GM19035 (cell line): ENCODE measurements at regions not wholly inside any gene's neighbourhood (a gene's known extent, or its start where the extent isn't known, plus 50 kb on each side); places are given as distances from the start of the nearest gene placed in this dataset.
"Not testable (repeated sequence)": the region's sequence is repeated elsewhere in the genome, so short reads cannot be mapped to it uniquely, and the experiment has no call there.

Experiments
- ATAC-seq: cut with Tn5 transposase; IDR thresholded peaks from one replicate; pipeline ENCODE4 v1.9.1; 2021; ENCODE audit not compliant: unreplicated experiment

DNA sequence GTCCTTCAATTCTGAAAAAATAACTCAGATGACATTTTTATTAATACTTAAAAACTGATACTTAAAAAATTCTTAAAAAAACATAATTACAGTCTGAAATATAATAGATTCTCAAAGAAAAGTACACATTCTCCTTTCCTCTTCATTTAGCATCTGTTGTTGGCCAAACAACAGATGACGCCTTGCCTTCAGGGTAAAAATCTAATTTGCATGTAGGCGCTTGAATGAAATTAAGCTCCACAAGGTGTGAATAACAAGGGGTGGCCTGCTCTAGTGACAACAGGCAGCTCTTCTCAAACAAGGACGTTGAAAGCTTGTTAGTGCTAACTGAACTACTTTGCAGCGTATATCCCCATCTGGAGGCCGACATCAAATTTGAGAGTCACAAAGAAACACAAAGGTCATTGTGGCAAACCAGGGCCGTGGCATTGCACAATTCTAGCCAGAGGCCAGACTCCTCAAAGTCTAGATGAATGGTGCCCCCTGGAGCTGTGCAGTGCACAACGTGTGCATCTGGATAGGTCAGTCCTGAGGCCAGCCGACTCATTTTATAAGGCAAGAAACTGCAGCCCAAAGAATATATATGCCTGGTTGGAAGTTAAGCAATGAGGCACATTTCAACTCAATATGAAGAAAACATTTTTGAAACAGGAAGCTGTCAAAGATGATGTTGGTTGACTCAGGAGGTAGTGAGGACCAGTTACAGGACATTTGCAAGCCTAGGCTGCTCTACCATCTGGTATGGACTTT lies 459.2 kb upstream of the RUNX1 start:
- ATAC-seq, result no peak

DNA sequence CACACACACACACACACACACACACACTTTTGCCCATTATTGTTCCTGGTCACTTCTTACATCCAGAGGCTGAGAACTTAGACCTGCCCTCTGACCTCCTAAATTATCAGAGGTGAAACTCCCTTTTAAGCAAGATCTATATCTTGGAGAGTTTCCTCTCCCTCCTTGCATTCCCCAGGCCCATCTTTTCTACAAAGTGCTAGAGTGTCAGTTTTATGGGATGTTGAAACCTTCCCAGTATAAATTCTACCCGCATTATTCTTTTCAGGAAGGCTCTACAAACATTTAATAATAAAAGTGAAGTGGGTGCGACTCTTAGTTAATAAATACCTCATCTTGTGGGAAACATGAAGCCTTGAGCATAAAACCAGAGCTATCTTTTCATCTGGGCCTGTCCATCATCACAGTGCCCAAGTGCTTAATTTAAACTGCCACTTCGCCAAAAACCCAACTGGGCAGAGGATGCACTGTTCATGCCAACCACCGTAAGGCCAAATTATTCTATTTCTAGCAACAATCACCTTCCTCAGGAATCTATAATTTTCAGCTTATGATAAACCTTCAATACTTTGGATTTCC lies 458.2 kb upstream of the RUNX1 start:
- ATAC-seq, result no peak

DNA sequence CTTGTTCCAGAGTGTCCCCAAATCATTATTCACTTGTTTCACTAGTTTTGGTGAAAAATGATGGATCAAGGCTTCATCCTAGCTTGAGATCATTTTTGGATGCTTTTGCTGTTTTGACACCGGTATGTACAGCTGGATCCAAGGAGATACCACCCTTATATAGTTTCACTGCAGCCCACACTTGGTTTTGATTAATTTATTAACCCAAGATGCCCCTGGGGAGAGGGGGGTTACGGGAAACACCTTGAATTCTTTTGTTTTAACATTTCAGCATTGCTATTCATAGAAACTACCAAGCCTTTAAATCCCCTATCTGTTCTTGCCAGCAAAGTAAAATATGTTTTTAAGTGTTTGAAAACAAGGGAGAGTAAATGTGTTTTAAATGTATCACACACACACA lies 457.7 kb upstream of the RUNX1 start:
- ATAC-seq, result no peak

DNA sequence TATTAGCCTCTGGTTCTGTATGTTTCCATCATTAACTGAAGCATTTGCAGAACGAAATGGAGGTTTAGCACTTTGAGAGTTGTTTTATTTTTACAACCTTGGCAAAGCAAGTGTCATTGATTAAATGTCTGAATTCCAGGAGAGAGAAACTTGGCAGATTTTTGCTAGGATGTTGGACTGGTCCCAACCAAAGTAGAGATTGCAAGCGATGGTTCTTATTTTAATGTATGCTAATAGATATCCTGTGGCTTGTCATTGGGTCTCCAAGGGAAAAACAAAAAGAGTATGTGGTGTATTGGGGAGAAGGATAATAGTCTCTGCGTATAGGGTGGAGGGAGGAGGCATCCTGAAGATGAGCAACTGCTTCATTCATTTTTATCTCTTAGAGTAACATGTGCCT lies 457.2 kb upstream of the RUNX1 start:
- no peak for ATAC-seq

DNA sequence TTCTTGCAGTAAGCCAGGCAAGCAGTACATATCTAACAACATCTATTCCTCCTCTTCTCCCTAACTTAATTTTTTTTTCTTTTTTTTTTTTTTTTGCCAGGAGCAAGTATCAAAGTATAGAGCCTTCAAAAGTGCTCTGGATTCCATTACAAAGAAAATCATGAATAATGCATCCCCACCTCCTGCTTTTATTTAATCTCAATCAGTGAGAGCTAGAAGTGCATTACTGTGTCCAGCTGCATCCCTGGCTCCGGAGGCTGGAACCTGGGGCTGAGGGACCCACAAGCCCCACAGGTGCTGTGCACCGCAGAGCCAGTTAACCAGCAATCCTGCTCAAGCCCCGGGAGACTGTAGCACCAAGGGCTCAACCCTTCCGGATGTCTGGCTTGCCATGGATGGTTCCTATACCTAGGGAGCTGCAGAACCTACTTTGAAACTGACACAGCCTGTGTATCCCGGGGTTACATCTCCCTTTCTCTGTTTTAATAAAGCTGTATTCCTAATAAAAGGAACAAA lies 455.9 kb upstream of the RUNX1 start:
- ATAC-seq, result no peak

DNA sequence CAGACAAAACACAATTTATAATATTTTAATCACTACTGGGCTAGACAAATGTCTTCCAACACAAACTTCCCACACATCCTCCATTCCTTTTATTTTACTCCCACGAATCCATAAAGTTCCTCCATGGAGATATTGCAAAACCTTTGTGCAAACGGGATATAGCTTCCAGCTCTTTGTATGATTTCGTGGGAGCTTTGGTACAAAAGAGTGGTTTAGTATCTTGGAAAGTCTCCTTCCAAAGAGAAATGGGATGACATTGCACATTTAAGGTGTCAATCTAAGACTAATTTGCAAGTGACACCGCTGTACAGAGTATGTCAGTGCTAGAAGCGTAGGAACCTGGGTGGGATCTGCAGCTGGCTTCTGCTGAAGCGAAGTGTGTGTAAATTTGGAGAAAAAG lies 455.2 kb upstream of the RUNX1 start:
- ATAC-seq, result no peak

DNA sequence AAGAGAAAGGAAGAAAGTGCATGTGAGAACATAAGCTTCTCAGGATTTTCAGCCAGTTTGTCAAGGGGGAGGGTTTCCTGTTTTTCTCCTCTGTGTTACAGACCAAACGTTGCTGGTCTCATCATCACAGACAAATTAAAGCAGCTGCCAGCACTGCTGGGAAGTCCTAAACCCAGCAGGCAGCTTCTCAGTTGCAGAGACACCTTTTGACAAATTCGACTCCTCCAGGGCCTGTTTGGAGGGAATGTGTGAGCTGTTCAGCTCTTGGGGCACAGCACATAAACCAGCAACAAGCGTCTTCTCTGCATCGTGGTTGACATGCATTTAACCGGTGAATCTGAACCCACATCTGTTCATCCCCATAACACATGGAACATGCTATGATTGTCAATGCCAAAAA lies 454.6 kb upstream of the RUNX1 start:
- no peak for ATAC-seq

DNA sequence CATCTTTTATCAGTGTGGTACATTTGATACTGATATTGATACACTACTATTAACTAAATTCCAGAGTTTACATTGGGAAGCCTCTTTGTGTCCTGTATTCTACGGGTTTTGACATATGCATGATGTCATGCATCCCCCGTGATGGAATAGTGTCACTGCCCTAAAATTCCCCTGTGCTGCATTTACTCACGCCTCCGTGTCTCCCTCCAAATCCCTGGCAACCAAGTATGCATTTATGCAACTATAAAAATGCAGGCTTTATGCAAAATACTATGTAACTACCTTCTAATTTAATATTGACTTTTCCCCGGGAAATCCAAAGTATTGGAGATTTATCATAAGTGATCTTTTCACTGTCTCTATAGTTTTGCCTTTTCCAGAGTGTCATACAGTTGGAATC lies 453.7 kb upstream of the RUNX1 start:
- no peak for ATAC-seq

DNA sequence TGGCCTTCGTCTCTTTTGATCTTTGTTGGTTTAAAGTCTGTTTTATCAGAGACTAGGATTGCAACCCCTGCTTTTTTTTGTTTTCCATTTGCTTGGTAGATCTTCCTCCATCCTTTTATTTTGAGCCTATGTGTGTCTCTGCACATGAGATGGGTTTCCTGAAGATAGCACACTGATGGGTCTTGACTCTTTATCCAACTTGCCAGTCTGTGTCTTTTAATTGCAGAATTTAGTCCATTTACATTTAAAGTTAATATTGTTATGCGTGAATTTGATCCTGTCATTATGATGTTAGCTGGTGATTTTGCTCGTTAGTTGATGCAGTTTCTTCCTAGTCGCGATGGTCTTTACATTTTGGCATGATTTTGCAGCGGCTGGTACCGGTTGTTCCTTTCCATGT lies 448.4 kb upstream of the RUNX1 start:
- not testable (repeated sequence) for ATAC-seq

DNA sequence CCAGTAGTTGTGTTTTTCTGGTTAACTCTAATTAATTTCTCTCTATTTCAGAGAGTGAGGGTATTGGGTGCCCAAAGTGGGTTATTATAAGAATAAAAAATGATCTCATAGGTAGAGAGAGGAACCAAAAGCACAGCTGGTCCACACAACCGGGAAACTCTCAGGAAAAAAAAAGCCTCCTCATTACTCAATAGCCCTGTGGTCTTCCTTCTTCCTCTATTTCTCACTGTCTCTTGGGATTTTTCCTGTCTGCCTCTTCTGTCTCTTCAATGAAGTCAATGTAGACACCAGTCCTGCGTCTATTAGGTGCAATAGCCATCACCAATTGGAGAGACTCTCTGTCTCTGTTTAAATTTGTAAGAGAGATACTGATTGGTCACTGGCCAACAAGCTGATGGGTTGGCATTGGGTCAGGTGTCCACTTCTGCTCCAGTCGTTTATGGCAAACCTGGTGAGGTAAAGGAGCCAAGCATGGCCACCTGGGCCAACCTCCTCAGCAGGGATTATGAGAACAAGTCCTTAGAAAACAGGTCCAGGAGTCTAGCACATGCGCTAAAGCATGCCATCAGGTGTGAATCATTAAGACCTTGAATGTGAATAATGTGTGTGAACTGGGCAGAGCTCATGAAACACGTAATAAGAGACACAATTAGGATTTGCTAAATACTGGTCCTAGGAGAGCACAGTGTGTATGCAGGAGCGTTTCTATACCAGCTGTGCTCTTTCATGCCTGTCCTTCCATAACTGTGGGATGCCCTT lies 443.0 kb upstream of the RUNX1 start:
- no peak for ATAC-seq

DNA sequence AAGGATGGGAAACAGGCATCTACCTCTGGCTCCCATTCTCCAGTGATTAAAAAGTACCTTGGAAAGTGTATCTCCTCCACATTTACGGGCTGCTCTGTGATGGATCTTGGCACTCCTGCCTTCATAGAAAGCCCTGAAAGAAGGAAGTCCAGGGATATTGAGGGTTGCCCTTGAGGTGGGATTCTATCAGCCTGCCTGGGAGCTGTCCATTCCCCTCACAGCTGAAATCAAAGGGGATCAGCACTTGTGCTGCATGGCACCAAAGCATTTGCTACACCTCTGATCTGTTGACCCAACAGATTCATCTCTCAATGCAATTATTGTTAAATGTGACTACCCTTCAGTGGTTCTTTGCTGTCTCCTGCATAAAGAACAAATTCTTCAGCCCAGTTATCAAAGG lies 442.0 kb upstream of the RUNX1 start:
- ATAC-seq, result no peak

DNA sequence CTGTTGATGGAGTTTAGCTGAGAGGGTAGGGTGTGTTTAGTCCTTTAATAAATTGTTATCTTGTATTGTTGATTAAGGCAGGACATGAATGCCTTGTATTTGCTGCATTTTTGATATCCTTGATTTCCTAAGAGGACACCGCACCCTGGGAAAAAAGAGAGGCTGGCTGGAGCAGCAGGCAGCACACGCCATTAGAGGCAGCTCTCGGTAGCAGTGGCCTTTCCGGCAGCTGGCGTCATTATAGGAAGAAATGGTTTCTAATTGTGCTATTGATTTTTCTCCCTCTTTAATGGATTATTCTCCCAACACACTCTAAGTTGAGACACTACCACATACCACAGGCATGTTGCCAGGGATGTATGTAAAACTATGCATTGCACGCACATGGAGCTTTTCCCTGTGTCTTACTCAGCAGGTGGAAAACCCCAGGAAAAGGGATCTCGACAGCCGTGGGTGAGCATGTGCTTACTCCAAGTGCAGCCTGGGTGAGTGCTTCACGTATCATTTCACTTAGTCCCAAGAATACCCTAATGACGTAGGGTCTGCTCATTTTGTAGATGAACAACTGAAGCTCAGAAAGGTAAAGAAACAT lies 440.4 kb upstream of the RUNX1 start:
- ATAC-seq, result no peak

DNA sequence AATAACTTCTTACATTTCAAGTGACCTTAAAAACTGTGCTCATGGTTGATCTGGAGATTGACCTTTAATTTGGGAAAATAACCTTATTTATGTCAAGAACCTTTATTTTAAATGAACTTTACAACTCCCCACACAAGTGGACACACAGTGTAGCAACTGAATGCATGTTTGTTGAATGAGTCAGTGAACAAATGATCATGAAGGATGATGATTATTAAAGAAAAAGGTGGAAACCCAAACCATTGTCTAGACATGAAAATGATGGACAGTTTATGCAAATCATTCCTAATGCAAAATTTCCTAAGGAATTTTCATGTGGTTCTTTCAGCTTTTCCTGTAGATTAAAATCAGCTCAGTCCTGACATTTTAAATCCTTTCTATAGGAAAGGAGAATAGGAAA lies 439.8 kb upstream of the RUNX1 start:
- no peak for ATAC-seq

DNA sequence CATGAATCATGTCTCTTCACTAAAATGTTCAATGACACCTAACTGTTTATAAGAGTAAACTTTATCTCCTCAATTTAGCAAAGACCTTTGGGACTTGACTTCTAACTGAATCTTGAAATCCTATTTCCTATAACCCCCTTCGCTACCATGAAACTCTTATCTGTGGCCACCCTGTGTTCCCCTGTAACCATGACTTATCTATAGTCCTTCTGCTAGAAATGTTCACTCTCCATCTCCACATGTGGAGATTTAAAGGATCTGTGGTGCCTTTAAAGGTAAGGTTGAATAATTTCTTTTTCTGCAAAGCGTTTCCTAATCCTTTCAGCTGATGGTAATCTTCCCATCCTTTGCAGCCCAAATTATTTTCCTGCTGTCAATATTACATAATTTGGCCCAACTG lies 436.3 kb upstream of the RUNX1 start:
- ATAC-seq, result no peak

DNA sequence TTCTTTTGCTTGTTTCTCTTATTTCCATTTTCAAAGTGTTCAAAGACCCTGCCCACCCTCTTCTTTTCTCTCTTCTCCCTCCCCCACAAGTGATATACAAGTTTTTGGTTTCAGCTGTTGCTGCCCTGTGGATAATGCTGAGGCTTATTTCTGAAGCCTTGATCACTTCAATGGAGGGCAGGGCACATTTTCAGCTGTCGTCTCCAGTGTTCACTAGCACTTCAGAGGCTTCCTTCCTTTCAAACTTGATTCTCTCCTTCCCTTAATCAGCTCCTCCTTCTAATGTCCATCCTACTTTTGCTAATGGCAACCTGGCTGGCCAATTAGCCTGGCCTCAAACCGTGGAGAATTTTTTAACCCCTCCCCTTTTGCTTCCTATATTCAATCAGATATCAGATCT lies 435.7 kb upstream of the RUNX1 start:
- ATAC-seq, result no peak

DNA sequence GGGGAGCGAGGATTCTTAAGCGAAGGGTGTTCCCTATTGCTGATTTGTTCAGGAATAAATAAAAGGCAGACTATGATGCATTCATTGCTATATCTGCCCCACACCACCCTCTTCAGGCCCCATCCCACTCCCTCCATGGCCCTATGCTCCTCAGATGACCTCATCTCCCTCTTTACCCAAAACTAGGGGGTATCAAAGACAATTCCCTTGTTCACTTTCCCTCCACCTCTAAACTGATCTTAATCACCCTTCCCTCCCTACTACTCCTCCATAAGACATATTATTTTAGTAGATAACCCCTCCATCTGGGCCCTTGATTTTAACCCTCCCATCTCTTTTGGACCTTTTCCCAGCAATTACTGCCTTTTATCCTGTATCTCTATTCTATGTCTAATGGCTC lies 434.9 kb upstream of the RUNX1 start:
- ATAC-seq, result no peak

DNA sequence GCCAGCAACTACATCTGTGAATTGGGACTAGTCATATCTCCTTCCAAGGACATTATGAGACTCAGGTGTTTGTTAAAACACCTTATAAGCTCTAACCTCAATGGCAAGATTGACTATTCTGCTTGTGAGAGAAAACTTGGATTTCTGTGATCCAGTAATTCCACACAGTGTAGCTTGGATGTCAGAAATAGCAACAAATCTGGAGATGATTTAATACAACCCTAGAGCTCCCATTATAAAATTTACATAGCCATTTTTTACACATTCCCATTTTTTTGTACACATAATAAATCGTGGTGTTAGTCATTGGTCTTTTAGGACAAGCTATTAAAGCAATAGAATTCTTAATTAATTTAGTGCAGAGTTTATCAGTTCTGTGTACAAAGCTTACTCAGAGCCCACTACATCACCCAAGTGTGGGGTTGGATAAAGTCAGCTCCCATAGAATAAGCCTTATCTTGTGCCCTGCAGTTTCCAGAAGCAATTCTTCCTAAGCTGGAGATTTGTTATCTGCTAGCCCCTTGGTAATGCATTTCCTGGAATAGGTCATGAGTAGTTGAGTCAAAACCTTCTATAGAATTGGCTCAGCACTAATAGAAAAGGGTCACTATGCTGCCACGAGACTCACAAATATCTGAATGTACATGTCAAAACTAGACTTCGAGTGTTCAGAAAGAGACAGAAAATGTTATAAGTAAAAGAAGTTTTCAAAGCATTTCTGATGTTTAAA lies 434.0 kb upstream of the RUNX1 start:
- ATAC-seq, result no peak

DNA sequence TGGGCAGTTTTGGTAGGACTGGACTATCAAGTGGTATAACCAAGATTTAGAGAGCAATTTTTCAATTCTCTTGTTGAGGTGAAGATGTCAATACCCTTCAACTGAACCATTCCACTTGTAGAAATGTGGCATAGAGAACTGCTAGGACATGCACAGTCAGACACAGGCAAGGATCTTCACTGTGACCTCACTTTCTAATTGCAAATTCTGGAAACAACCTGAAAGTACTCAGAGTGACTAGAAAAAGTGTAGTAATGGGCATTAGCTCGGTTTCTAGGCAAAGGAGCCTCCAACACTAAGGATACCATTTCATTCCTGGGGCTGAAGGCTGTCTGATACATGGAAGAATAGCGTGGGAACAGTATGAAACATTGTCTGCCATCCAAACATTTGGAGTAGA lies 433.0 kb upstream of the RUNX1 start:
- no peak for ATAC-seq

DNA sequence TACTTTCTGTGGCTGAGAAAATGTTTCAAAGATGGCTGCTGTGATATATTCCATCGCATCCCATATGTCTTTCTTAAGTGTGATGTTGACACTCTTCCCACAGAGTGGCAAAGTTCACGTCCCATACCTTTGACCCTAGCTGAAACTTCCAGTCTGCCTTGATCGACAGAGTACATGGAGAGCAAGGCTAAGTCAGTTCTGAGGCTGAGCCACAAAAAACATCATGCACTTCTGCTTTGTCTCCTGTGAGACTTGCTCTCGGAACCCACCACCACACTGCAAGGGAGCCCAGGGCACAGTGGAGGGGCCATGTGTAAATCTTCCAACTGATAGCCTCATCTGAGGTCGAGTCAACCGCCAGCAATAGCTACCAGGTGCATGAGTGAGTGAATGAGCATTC lies 431.9 kb upstream of the RUNX1 start:
- ATAC-seq, result no peak

DNA sequence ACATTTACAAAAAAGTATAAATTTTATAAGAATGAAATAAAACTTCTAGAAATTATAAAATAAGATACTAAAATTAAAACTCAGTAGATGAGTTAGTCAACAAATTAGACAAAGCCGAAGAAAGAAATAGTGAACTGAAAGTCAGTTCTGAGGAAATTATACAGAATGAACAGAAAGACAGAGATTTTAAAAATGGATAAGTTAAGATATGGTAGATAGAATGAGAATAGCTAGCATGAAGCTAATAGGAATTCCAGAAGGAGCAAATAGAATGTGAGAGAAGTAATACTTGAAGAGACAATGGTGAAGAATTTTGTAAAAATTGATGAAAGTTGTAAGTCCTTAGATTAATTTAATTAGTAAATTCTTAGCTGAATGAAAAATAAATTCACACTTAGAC lies 430.4 kb upstream of the RUNX1 start:
- no peak for ATAC-seq

DNA sequence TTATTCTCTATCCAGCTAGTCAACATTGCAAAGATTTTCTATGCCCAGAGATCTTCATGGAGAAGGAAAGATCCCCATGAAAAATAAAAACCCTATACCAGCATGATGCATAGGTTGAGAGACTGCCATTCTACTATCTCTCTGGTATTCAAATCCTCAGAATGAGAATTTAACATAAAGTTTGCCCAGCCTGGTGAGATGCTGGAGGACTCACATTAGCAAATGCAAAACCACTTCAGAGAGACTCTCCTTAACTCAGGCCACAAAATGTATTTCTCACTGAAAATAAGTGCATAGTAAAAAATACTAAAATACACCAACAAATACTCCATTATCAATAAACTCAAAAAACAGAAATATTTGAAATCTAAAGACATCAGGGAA lies 430.0 kb upstream of the RUNX1 start:
- no peak for ATAC-seq
